GM18511 (cell line): ENCODE measurements at regions not wholly inside any gene's neighbourhood (a gene's known extent, or its start where the extent isn't known, plus 50 kb on each side); places are given as distances from the start of the nearest gene placed in this dataset.

ENCODE experiments used
- ATAC-seq: cut with Tn5 transposase; IDR thresholded peaks from one replicate; pipeline ENCODE4 v1.9.1; 2021; ENCODE audit warnings: mild to moderate bottlenecking, moderate library complexity; ENCODE audit not compliant: unreplicated experiment

GRCh38 chr4:37058826-37059225, 185.7 kb upstream of the NWD2 start:
- no peak for ATAC-seq

GRCh38 chr4:37066159-37066558, 178.4 kb upstream of the NWD2 start:
- ATAC-seq = no peak

GRCh38 chr4:37068580-37068979, 176.0 kb upstream of the NWD2 start:
- no peak for ATAC-seq

GRCh38 chr4:37070041-37070440, 174.5 kb upstream of the NWD2 start:
- no peak for ATAC-seq

GRCh38 chr4:37071576-37071975, 173.0 kb upstream of the NWD2 start:
- ATAC-seq = no peak

- no peak for ATAC-seq
Measured at GRCh38 chr4:37073226-37073840, 171.2 kb upstream of the NWD2 start.

GRCh38 chr4:37082912-37083311, 161.6 kb upstream of the NWD2 start:
- ATAC-seq = no peak

GRCh38 chr4:37095925-37096324, 148.6 kb upstream of the NWD2 start:
- no peak for ATAC-seq

- ATAC-seq = no peak
Measured at GRCh38 chr4:37101182-37101581, 143.4 kb upstream of the NWD2 start.

GRCh38 chr4:37101686-37102085, 142.9 kb upstream of the NWD2 start:
- no peak for ATAC-seq

GRCh38 chr4:37109756-37110155, 134.8 kb upstream of the NWD2 start:
- ATAC-seq = no peak

- no peak for ATAC-seq
Measured at GRCh38 chr4:37124800-37125199, 119.7 kb upstream of the NWD2 start.

GRCh38 chr4:37126051-37126450, 118.5 kb upstream of the NWD2 start:
- ATAC-seq = no peak

- ATAC-seq = no peak
Measured at GRCh38 chr4:37130465-37130864, 114.1 kb upstream of the NWD2 start.

GRCh38 chr4:37132351-37132974, 112.1 kb upstream of the NWD2 start:
- no peak for ATAC-seq

GRCh38 chr4:37132975-37133360, 111.6 kb upstream of the NWD2 start:
- no peak for ATAC-seq

GRCh38 chr4:37138019-37138653, 106.4 kb upstream of the NWD2 start:
- peak; percentile 86 for ATAC-seq

- ATAC-seq = peak; percentile 60
Measured at GRCh38 chr4:37138789-37139188, 105.8 kb upstream of the NWD2 start.

GRCh38 chr4:37139987-37140386, 104.6 kb upstream of the NWD2 start:
- ATAC-seq = no peak

- ATAC-seq = no peak
Measured at GRCh38 chr4:37146260-37146659, 98.3 kb upstream of the NWD2 start.

GRCh38 chr4:37157476-37158167, 86.9 kb upstream of the NWD2 start:
- no peak for ATAC-seq

- no peak for ATAC-seq
Measured at GRCh38 chr4:37160653-37161052, 83.9 kb upstream of the NWD2 start.
